GM18502 (cell line): ENCODE measurements at regions not wholly inside any gene's neighbourhood (a gene's known extent, or its start where the extent isn't known, plus 50 kb on each side); places are given as distances from the start of the nearest gene placed in this dataset.

Experiments
- ATAC-seq: cut with Tn5 transposase; IDR thresholded peaks from one replicate; pipeline ENCODE4 v1.9.1; 2021; ENCODE audit warnings: mild to moderate bottlenecking; ENCODE audit not compliant: unreplicated experiment, poor library complexity

- no peak for ATAC-seq
These were observed 378.1 kb upstream of the JARID2 start for GRCh38 chr6:14867802-14868201.

DNA sequence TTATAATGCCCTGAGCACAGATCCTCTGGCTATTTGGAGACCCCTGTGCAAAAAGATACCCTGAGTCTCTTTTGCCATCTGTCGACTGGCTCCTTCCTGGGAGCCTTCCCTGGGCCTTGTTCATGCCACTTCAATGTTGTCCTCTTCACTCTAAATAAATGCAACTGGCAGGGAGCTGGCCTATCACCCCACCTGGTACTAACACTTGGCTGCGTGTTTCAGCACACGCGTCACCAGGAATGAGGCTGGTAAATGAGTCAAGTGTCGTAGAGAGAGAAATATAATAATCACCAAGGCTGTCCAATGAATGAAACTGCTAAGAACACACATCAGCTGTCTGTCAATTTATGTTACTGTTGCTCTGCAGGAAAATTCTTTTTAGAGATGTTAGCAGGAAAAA lies 374.6 kb upstream of the JARID2 start:
- ATAC-seq = no peak

GRCh38 chr6:14873101-14873500 lies 372.8 kb upstream of the JARID2 start:
- ATAC-seq = no peak

- no peak for ATAC-seq
These were observed 372.0 kb upstream of the JARID2 start for GRCh38 chr6:14873781-14874441.

DNA sequence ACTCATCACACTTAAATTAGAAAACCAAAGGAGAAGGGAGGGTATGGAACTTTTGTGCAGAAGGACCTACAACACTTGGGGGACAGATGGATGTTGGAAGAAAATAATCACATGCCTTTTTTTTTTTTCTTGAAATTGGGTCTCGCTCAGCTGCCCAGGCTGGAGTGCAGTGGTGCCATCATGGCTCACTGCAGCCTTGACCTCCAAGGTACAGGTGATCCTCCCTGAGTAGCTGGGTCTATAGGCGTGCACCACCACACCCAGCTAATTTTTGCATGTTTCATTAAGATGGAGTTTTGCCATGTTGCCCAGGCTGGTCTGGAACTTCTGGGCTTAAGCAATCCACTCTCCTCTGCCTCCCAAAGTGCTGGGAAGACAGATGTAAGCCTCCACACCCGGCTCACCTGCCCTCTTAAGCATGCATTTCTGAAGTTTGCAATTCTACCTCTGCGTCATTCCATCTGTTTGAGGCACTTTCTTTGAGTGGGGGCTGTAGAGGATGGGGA lies 370.8 kb upstream of the JARID2 start:
- ATAC-seq = no peak

DNA sequence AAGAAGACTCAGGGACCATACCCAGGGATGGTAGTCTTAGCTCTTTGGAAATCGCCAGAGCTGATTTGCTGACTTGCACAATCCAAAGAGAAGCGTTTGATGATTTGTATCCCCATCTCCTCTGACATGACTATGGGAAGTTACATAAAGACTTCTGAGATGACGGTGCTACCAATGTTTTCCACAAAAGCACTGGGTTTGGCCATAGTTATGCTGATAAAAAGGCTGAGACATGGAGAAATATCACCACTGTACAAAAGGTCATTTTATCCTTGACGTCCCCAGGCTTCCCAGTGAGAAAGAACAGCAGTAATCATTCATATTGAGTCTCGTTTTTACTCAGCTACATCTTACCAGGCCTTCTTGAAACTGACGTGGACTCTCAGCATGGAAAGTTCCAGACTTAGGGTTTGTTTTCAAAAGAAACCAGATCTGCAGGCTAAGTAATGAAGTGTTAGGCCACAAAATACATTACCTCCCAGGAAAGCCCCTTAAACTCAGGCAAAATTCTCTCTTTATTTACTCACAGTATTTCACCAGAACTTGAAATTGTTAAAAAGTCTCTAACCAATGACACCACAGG lies 370.3 kb upstream of the JARID2 start:
- peak; percentile 66 for ATAC-seq

DNA sequence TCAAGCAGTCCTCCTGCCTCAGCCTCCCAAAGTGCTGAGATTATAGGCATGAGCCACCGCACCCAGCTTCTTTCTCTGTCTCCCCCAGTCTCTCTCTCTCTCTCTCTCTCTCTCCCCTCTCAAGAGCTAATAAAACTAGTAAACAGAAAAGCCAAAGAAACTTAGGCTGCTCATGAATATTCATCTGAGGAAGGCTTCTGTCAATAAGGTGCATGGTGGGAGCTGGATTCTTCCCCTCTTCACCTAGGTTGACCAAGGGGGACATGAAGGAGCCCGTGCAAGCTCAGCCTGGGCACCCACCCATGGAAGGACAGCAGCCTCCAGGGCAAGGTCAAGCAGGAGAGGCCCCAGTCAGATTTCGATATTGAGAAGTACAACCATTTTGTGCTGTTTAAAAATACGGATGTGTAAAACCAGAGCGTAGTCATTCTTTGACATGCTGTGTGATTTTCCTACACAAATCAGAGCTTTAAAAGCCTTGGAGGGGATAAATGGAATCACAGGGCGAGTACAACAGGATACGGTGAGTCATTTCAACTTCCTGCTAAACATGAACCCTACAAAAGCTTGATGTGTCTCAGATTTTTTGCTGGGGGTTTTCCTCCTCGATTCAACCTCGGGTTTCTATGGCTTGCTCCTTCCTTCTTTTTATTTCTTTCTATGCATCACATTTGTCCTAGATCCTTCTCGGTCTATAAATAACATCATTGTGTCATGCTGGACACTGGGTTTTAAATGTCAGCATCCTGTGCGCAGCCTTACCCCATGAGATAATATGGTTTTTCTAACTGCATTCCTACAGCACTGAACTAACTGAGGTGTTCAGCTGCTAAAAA lies 368.9 kb upstream of the JARID2 start:
- peak; percentile 72 for ATAC-seq

DNA sequence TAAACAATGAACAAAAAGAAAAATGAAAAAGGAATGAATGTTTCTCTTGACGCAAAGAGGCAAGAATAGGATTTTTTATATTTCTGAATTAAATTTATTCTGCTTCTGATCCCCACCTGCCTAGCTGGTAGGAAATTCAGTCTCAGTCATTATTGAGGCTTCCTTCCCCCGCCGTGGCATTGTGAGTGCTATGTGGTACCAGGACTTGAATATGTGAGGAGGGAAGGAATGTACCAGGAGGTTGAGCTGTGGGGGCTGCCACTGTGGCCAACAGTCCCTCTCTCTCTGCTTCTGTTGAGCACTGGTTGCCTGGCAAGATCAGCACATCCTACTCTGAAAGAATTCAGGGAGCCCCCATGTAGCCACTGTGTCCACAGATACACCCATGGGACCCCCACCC lies 368.1 kb upstream of the JARID2 start:
- no peak for ATAC-seq

DNA sequence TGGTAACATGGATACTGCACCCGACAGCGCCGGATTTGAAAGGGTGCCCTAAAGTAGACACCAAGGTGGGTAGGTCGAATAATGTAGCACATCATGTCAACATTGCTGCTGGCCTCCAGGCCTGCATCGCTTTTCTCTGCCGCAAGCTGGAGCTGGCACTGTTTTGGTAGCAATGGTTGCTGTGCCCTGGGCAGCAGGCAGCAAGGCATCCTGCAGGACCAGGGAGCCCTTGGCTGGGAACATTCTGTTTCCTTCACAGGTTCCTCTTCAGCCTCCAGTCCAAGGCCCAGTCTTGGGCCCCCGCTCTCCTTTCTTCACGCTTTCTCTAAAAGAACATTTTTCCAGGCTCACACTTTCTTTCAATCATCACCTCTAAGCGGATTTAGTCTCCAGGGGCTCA lies 365.8 kb upstream of the JARID2 start:
- ATAC-seq = no peak

- ATAC-seq = no peak
These were observed 365.2 kb upstream of the JARID2 start for GRCh38 chr6:14880677-14881076.

DNA sequence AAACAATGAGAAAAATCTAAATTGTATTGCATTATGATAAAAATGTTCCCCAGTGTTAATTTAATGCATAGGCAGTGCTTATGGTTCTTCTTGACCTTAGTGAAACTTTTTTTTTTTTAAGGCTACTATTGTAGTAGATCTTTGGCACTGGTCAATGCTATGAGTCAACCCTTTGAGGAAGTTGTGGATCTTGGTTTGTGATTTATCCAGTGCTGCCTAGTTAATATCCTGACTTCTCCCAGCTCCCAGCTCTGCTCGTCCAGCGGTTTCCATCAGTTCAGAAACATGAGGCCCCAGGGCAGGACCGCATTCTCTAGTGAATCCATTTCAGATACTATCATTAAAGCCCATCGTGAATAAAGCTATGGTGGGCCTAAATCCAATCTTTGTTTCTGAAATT lies 364.5 kb upstream of the JARID2 start:
- ATAC-seq = no peak

GRCh38 chr6:14882394-14883026 lies 363.4 kb upstream of the JARID2 start:
- no peak for ATAC-seq

- ATAC-seq = no peak
These were observed 361.9 kb upstream of the JARID2 start for GRCh38 chr6:14883921-14884320.

DNA sequence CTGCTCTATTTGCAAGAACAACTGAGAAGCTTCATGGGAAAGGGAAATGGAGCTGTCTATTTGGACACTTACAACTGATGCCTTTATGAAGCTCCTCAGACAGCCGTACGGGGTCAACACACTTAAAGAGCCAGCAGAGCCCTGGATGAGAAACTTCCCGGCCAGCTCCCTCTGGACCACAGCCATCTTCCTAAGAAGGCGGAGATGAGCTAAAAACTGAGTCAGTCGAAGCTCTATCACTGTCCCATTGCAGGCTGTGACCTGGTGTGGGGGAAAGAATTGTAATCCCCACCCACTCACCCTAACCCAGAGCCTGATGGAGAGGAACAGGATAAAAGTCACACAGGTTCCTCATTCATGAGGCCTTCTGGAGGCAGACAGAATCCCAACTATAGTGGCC lies 360.4 kb upstream of the JARID2 start:
- ATAC-seq = no peak

GRCh38 chr6:14887181-14887580 lies 358.7 kb upstream of the JARID2 start:
- no peak for ATAC-seq

- ATAC-seq = no peak
These were observed 357.8 kb upstream of the JARID2 start for GRCh38 chr6:14887986-14888574.

DNA sequence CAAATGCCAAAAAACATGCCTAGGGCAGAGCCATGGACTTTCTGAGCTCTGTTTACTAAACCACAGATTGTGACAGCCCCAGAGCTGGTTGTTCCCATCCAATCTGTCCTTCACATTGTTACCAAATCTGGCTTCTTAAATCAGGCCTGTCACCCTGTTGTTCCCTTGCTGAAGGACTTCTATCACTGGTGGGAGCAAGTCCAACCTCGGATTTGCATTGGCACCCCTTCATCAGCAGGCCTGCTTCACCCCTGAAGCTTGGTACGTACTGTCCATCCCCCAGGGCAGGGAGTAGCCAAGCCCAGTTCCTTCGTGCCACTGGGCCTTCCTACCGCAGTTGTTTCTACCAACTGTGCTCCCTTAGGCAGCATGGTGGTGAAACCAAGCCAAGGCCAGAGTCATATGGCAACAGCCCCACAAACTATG lies 357.3 kb upstream of the JARID2 start:
- ATAC-seq = no peak

DNA sequence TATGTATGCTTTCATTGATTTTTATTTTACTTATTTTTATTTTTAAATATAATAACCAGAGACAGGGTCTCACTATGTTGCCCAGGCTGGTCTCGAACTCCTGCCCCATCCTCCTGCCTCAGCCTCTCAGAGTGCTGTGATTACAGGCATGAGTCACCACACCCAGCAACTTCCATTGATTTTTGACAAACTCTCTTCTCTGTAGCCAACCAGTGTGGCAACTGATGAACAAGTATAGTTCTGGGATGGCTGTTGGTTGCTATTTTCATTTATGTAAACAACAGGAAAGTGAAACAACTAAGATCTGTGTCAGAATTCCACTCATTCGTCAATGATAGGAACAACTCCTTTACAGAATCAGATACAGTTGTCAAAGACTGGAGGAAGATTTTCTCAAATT lies 356.7 kb upstream of the JARID2 start:
- no peak for ATAC-seq

DNA sequence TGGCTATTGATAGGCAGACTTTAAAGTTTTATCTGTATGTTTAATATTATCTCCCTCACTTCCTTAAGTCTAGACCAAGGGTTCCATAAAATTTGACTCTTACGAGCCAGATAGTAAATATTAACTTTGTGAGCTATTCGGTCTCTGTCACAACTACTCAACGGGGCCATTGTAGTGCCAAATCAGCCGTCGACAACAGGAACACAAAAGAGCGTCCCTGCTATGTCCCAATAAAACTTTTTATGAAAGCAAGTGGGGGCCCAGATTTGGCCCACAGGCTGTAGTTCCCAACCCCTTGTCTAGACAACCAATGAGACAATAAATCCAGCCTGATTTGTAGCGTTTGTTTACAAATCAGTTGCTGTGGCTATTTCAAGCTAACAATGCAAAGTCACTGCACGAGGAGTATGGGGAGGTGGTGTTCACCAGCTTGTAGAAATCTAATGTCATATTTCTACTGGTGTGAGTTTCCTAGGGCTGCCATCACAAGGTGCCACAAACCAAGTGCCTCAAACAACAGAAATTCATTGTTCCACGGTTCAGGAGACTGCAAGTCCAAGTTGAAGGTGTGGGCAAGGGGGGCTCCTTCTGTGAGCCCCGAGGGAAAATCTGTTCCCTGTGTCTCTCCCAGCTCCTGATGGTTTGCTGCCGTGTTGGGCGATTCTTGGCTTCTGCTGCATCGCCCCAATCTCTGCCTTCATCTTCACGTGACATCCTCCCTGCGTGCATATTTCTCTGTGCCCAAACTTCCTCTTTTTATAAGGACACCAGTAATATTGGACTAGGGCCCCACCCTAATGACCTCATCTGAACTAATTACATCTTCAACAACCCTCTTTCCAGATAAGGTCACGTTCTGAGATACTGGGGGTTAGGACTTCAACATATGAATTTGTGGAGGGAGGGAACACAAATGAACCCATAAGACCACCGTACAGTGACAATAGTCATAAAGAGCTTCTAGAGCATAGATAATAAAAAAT lies 356.0 kb upstream of the JARID2 start:
- ATAC-seq = no peak
